ENCODE measurements at regions not wholly inside any gene's neighbourhood (a gene's known extent, or its start where the extent isn't known, plus 50 kb on each side); places are given as distances from the start of the nearest gene placed in this dataset.
"Not testable (repeated sequence)": the region's sequence is repeated elsewhere in the genome, so short reads cannot be mapped to it uniquely, and the experiment has no call there.

DNA sequence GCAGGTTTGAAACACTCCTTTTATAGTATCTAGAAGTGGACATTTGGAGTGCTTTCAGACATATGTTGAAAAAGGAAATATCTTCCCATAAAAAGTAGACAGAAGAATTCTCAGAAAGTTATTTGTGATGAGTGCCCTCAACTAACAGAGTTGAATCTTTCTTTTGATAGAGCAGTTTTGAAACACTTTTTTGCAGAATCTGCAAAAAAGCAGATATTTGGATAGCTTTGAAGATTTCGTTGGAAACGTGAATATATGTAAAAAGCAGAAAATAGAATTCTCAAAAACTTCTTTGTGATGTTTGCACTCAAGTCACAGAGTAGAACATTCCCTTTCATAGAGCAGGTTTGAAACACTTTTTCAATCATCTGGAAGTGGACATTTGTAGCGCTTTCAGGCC lies 676.4 kb upstream of the ZNF337 start:
- not testable (repeated sequence) for H3K27me3 ChIP-seq (ENCODE audit: insufficient read depth, low read depth, low read length); H3F3A ChIP-seq (ENCODE audit: insufficient read depth, low read length, poor library complexity, severe bottlenecking); H3K4me2 ChIP-seq (ENCODE audit: low read length); H3K9me2 ChIP-seq (ENCODE audit: insufficient read depth, low read length); H3K79me2 ChIP-seq (replicated peaks; ENCODE audit: insufficient read depth, low read length); H2AFZ ChIP-seq (ENCODE audit: low read depth, low read length); H3K27ac ChIP-seq (ENCODE audit: low read length); H3K9ac ChIP-seq (ENCODE audit: low read length); H3K9me3 ChIP-seq (ENCODE audit: low read length); H3K36me3 ChIP-seq (ENCODE audit: insufficient read depth, low read length); H4K20me1 ChIP-seq (ENCODE audit: insufficient read depth); H3K4me3 ChIP-seq (ENCODE audit: low read length)

DNA sequence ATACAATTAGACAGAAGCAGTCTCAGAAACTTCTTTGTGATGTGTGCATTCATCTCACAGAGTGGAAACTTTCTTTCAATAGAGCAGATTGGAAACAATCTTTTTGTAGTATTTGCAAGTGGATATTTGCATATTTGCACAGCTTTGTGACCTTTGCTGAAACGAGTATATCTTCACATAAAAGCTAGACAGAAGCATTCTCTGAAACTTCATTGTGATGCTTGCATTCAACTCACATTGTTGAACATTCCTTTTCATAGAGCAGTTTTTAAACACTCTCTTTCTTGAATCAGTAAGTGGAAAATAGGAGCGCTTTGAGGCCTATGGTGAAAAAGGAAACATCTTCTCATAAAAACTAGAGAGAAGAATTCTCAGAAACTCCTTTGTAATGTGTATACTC lies 657.9 kb upstream of the ZNF337 start:
- Histone ChIP-seq H3K9me3 (ENCODE audit: low read length) (peaks cover 2% of the 10 kb centered on the region), H4K20me1 (ENCODE audit: insufficient read depth) (no peaks in the 10 kb centered on the region), H3F3A (ENCODE audit: insufficient read depth, low read length, poor library complexity, severe bottlenecking) (no peaks in the 10 kb centered on the region), H3K36me3 (ENCODE audit: insufficient read depth, low read length) (no peaks in the 10 kb centered on the region), H3K4me2 (ENCODE audit: low read length) (no peak overlapping the region), H3K4me3 (ENCODE audit: low read length) (no peak overlapping the region), H3K9ac (ENCODE audit: low read length) (no peak overlapping the region), H3K9me2 (ENCODE audit: insufficient read depth, low read length) (no peaks in the 10 kb centered on the region), H3K79me2 (replicated peaks; ENCODE audit: insufficient read depth, low read length) (no peaks in the 10 kb centered on the region), H3K27ac (ENCODE audit: low read length) (no peak overlapping the region), H3K27me3 (ENCODE audit: insufficient read depth, low read depth, low read length) (no peaks in the 10 kb centered on the region), H2AFZ (ENCODE audit: low read depth, low read length) (no peak overlapping the region)
- no peak for TF ChIP-seq TAF1 (IDR thresholded peaks at IDR 0.05; ENCODE audit: low read depth)
- no peak for TF ChIP-seq EZH2 (IDR thresholded peaks at IDR 0.05; ENCODE audit: borderline replicate concordance, insufficient read depth, low read length, poor library complexity, severe bottlenecking)
- no peak for TF ChIP-seq SMC3 (conservative IDR thresholded peaks at IDR 0.05; ENCODE audit: poor library complexity)
- TF ChIP-seq, protein P1, sequence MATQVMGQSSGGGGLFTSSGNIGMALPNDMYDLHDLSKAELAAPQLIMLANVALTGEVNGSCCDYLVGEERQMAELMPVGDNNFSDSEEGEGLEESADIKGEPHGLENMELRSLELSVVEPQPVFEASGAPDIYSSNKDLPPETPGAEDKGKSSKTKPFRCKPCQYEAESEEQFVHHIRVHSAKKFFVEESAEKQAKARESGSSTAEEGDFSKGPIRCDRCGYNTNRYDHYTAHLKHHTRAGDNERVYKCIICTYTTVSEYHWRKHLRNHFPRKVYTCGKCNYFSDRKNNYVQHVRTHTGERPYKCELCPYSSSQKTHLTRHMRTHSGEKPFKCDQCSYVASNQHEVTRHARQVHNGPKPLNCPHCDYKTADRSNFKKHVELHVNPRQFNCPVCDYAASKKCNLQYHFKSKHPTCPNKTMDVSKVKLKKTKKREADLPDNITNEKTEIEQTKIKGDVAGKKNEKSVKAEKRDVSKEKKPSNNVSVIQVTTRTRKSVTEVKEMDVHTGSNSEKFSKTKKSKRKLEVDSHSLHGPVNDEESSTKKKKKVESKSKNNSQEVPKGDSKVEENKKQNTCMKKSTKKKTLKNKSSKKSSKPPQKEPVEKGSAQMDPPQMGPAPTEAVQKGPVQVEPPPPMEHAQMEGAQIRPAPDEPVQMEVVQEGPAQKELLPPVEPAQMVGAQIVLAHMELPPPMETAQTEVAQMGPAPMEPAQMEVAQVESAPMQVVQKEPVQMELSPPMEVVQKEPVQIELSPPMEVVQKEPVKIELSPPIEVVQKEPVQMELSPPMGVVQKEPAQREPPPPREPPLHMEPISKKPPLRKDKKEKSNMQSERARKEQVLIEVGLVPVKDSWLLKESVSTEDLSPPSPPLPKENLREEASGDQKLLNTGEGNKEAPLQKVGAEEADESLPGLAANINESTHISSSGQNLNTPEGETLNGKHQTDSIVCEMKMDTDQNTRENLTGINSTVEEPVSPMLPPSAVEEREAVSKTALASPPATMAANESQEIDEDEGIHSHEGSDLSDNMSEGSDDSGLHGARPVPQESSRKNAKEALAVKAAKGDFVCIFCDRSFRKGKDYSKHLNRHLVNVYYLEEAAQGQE (IDR thresholded peaks at IDR 0.05; ENCODE audit: borderline replicate concordance), result no peak
- TF ChIP-seq EP300 (conservative IDR thresholded peaks at IDR 0.05; ENCODE audit: poor library complexity, severe bottlenecking), result no peak
- no peak for TF ChIP-seq MXI1 (conservative IDR thresholded peaks at IDR 0.05; ENCODE audit: poor library complexity, severe bottlenecking)
- no peak for TF ChIP-seq RAD21 (conservative IDR thresholded peaks at IDR 0.05)
- TF ChIP-seq, protein P2, sequence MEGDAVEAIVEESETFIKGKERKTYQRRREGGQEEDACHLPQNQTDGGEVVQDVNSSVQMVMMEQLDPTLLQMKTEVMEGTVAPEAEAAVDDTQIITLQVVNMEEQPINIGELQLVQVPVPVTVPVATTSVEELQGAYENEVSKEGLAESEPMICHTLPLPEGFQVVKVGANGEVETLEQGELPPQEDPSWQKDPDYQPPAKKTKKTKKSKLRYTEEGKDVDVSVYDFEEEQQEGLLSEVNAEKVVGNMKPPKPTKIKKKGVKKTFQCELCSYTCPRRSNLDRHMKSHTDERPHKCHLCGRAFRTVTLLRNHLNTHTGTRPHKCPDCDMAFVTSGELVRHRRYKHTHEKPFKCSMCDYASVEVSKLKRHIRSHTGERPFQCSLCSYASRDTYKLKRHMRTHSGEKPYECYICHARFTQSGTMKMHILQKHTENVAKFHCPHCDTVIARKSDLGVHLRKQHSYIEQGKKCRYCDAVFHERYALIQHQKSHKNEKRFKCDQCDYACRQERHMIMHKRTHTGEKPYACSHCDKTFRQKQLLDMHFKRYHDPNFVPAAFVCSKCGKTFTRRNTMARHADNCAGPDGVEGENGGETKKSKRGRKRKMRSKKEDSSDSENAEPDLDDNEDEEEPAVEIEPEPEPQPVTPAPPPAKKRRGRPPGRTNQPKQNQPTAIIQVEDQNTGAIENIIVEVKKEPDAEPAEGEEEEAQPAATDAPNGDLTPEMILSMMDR (IDR thresholded peaks at IDR 0.05; ENCODE audit: poor library complexity, severe bottlenecking), result no peak
- no peak for TF ChIP-seq POLR2AphosphoS5 (IDR thresholded peaks at IDR 0.05)

DNA sequence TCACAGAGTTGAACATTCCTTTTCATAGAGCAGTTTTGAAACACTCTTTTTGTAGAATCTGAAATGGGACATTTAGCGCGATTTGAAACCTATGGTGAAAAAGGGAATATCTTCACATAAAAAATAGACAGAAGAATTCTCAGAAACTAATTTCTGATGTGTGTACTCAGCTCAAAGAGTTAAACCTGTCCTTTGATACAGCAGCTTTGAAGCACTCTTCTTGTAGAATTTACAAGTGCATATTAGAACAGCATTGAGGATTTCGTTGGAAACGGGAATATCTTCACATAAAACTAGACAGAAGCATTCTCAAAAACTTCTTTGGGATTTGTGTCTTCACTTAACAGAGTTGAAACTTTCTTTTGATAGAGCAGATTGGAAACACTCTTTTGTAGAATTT lies 650.7 kb upstream of the ZNF337 start:
- H3F3A ChIP-seq (ENCODE audit: insufficient read depth, low read length, poor library complexity, severe bottlenecking), result no peaks in the 10 kb centered on the region
- H3K9me3 ChIP-seq (ENCODE audit: low read length), result peaks cover 2% of the 10 kb centered on the region
- H3K36me3 ChIP-seq (ENCODE audit: insufficient read depth, low read length), result no peaks in the 10 kb centered on the region
- no peaks in the 10 kb centered on the region for H3K27me3 ChIP-seq (ENCODE audit: insufficient read depth, low read depth, low read length)
- H3K27ac ChIP-seq (ENCODE audit: low read length), result no peak overlapping the region
- H2AFZ ChIP-seq (ENCODE audit: low read depth, low read length), result no peak overlapping the region
- no peak overlapping the region for H3K9ac ChIP-seq (ENCODE audit: low read length)
- TF ChIP-seq EZH2 (IDR thresholded peaks at IDR 0.05; ENCODE audit: borderline replicate concordance, insufficient read depth, low read length, poor library complexity, severe bottlenecking) (no peak), POLR2AphosphoS5 (IDR thresholded peaks at IDR 0.05) (no peak), TAF1 (IDR thresholded peaks at IDR 0.05; ENCODE audit: low read depth) (no peak)
- TF ChIP-seq, protein P1 (IDR thresholded peaks at IDR 0.05; ENCODE audit: borderline replicate concordance), result no peak
- no peaks in the 10 kb centered on the region for H3K79me2 ChIP-seq (replicated peaks; ENCODE audit: insufficient read depth, low read length)
- no peak overlapping the region for H3K4me3 ChIP-seq (ENCODE audit: low read length)
- no peaks in the 10 kb centered on the region for H3K9me2 ChIP-seq (ENCODE audit: insufficient read depth, low read length)
- H4K20me1 ChIP-seq (ENCODE audit: insufficient read depth), result no peaks in the 10 kb centered on the region
- H3K4me2 ChIP-seq (ENCODE audit: low read length), result no peak overlapping the region

DNA sequence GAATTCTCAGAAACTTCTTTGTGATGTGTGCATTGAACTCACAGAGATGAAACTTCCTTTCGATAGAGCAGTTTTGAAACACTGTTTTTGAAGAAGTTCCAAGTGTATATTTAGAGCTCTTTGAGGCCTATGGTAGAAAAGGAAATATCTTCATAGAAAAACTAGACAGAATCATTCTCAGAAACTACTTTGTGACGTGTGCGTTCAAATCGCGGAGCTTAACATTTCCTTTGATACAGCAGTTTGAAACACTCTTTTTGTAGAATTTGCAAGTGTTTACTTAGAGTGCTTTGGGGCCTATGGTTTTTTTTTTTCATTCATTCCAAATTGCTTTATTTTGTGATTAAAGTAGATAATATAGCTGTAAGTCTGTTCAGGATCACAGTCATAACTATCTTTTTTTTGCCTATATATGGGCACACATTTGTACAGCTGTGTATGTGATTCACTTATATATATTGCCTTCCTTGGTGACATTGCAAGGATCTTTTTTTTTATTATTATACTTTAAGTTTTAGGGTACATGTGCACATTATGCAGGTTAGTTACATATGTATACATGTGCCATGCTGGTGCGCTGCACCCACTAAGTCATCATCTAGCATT lies 643.9 kb upstream of the ZNF337 start:
- not testable (repeated sequence) for H3K27ac ChIP-seq (ENCODE audit: low read length); H4K20me1 ChIP-seq (ENCODE audit: insufficient read depth); H3F3A ChIP-seq (ENCODE audit: insufficient read depth, low read length, poor library complexity, severe bottlenecking); H3K9me3 ChIP-seq (ENCODE audit: low read length); H3K4me2 ChIP-seq (ENCODE audit: low read length); H3K9me2 ChIP-seq (ENCODE audit: insufficient read depth, low read length); H2AFZ ChIP-seq (ENCODE audit: low read depth, low read length); H3K27me3 ChIP-seq (ENCODE audit: insufficient read depth, low read depth, low read length); H3K36me3 ChIP-seq (ENCODE audit: insufficient read depth, low read length); H3K9ac ChIP-seq (ENCODE audit: low read length); H3K4me3 ChIP-seq (ENCODE audit: low read length); H3K79me2 ChIP-seq (replicated peaks; ENCODE audit: insufficient read depth, low read length)
